Mesenchymal stem cell (in vitro differentiated cells and primary cell): ENCODE measurements at regions not wholly inside any gene's neighbourhood (a gene's known extent, or its start where the extent isn't known, plus 50 kb on each side); places are given as distances from the start of the nearest gene placed in this dataset.
A peak's percentile ranks its signal among the peaks of the same experiment; 100 is the strongest.

Experiments
- DNase-seq: peaks from one replicate; pipeline ENCODE4 v3.0.0-alpha.2; 2013
- H2AFZ ChIP-seq: one replicate; pipeline ENCODE4 v1.6.1; 2013; ENCODE audit warnings: low read depth, mild to moderate bottlenecking, control low read depth, inconsistent platforms, low read length, moderate library complexity
- H2AK5ac ChIP-seq: 2 replicates; pipeline ENCODE4 v1.6.1; 2013; ENCODE audit warnings: low read length, moderate library complexity, mild to moderate bottlenecking, inconsistent platforms; ENCODE audit not compliant: severe bottlenecking
- H2BK120ac ChIP-seq: one replicate; pipeline ENCODE4 v1.6.1; 2013; ENCODE audit warnings: low read depth, mild to moderate bottlenecking, inconsistent platforms, low read length, moderate library complexity
- H2BK12ac ChIP-seq, 2 experiments: one replicate each; pipeline ENCODE4 v1.6.1; 2013; ENCODE audit warnings: inconsistent platforms in 2 of 2, low read length in 2 of 2, mild to moderate bottlenecking in 2 of 2, moderate library complexity in 2 of 2, control low read depth in 1 of 2
- H2BK15ac ChIP-seq: one replicate; pipeline ENCODE4 v1.6.1; 2013; ENCODE audit warnings: mild to moderate bottlenecking, low read depth, inconsistent platforms; ENCODE audit not compliant: poor library complexity, severe bottlenecking
- H2BK5ac ChIP-seq: 2 replicates; pipeline ENCODE4 v1.6.1; 2013; ENCODE audit warnings: low read depth, mild to moderate bottlenecking, low read length, control low read depth, inconsistent platforms; ENCODE audit not compliant: poor library complexity, severe bottlenecking
- H3K14ac ChIP-seq, 2 experiments: one replicate each; pipeline ENCODE4 v1.6.1; 2013; ENCODE audit warnings: inconsistent platforms in 2 of 2, low read length in 2 of 2, control low read depth in 1 of 2, mild to moderate bottlenecking in 1 of 2, moderate library complexity in 1 of 2
- H3K18ac ChIP-seq, 2 experiments: one replicate each; pipeline ENCODE4 v1.6.1; 2013; ENCODE audit warnings: inconsistent platforms in 2 of 2, low read length in 2 of 2, control low read depth in 1 of 2, low read depth in 1 of 2, mild to moderate bottlenecking in 1 of 2
- H3K23ac ChIP-seq, 2 experiments: one replicate each; pipeline ENCODE4 v1.6.1; 2013; ENCODE audit warnings: inconsistent platforms in 2 of 2, low read length in 2 of 2, mild to moderate bottlenecking in 2 of 2, moderate library complexity in 2 of 2, control low read depth in 1 of 2
- H3K27ac ChIP-seq: 2 replicates; pipeline ENCODE4 v1.5.1; 2013; ENCODE audit warnings: mild to moderate bottlenecking, moderate library complexity, low read length, control low read depth, inconsistent platforms; ENCODE audit not compliant: poor library complexity, severe bottlenecking
- H3K27me3 ChIP-seq, 2 experiments: 2 replicates each; pipeline versions ENCODE4 v1.6.1 to v1.7.0; 2013; ENCODE audit warnings: low read length in 2 of 2, mild to moderate bottlenecking in 2 of 2, moderate library complexity in 2 of 2, control low read depth in 1 of 2, inconsistent platforms in 1 of 2; ENCODE audit not compliant: control insufficient read depth in 1 of 2, insufficient read depth in 1 of 2
- H3K36me3 ChIP-seq, 2 experiments: 2 replicates each; pipeline versions ENCODE4 v1.6.1 to v1.7.0; 2013; ENCODE audit warnings: low read length in 2 of 2, control low read depth in 1 of 2, inconsistent platforms in 1 of 2, low read depth in 1 of 2, mild to moderate bottlenecking in 1 of 2; ENCODE audit not compliant: insufficient read depth in 2 of 2, control insufficient read depth in 1 of 2
- H3K4ac ChIP-seq, 2 experiments: one replicate each; pipeline ENCODE4 v1.6.1; 2013; ENCODE audit warnings: inconsistent platforms in 2 of 2, low read length in 2 of 2, mild to moderate bottlenecking in 2 of 2, moderate library complexity in 2 of 2, control low read depth in 1 of 2, low read depth in 1 of 2
- H3K4me1 ChIP-seq: 2 replicates; pipeline ENCODE4 v1.6.1; 2013; ENCODE audit warnings: low read depth, low read length, control low read depth; ENCODE audit not compliant: control insufficient read depth, insufficient read depth
- H3K4me2 ChIP-seq: 2 replicates; pipeline ENCODE4 v1.6.1; 2013; ENCODE audit warnings: low read length, mild to moderate bottlenecking, inconsistent platforms; ENCODE audit not compliant: poor library complexity, severe bottlenecking
- H3K4me3 ChIP-seq, 2 experiments: 2 replicates each; pipeline versions ENCODE4 v1.5.1 to v1.7.0; 2013; ENCODE audit warnings: low read length in 2 of 2, mild to moderate bottlenecking in 2 of 2, control low read depth in 1 of 2, low read depth in 1 of 2; ENCODE audit not compliant: insufficient read depth in 1 of 2
- H3K79me1 ChIP-seq: replicated peaks from 2 replicates; pipeline ENCODE4 v1.6.1; 2013; ENCODE audit warnings: mild to moderate bottlenecking, control low read depth, low read length, inconsistent platforms; ENCODE audit not compliant: poor library complexity, severe bottlenecking
- H3K9ac ChIP-seq: 2 replicates; pipeline ENCODE4 v1.7.0; 2013; ENCODE audit warnings: mild to moderate bottlenecking, low read length, moderate library complexity
- H3K9me3 ChIP-seq: 2 replicates; pipeline ENCODE4 v1.7.0; 2013; ENCODE audit warnings: mild to moderate bottlenecking, low read length; ENCODE audit not compliant: control insufficient read depth
- H4K8ac ChIP-seq: one replicate; pipeline ENCODE4 v1.6.1; 2013; ENCODE audit warnings: inconsistent platforms, mild to moderate bottlenecking, low read length, moderate library complexity
- H4K91ac ChIP-seq: one replicate; pipeline ENCODE4 v1.6.1; 2013; ENCODE audit warnings: mild to moderate bottlenecking, low read length, inconsistent platforms
- WGBS: methylation state at CpG from one replicate; pipeline ENCODE4 v1.1.7; 2013; ENCODE audit warnings: mixed read lengths; 5-methylcytosine and 5-hydroxymethylcytosine counted together

- no peak overlapping the region for H3K23ac ChIP-seq
- H2BK12ac ChIP-seq = no peak overlapping the region
- H3K27me3 ChIP-seq = no peaks in the 10 kb centered on the region
- H2AFZ ChIP-seq = no peak overlapping the region
- H3K27ac ChIP-seq = no peak overlapping the region
- H3K4ac ChIP-seq = no peak overlapping the region
- DNase-seq = no peak
- H3K18ac ChIP-seq = no peak overlapping the region
- peaks cover 7% of the 10 kb centered on the region for H3K9me3 ChIP-seq
- no peak overlapping the region for H4K8ac ChIP-seq
- 94% methylated on average over 12 of the region's 12 CpGs for WGBS
- no peak overlapping the region for H3K4me3 ChIP-seq
- H2BK15ac ChIP-seq = no peak overlapping the region
- H4K91ac ChIP-seq = no peak overlapping the region
- no peak overlapping the region for H3K14ac ChIP-seq
- H3K4me2 ChIP-seq = no peak overlapping the region
- no peak overlapping the region for H2BK5ac ChIP-seq
- no peaks in the 10 kb centered on the region for H3K36me3 ChIP-seq
- no peak overlapping the region for H3K9ac ChIP-seq
- H3K4me1 ChIP-seq = no peaks in the 10 kb centered on the region
- H2AK5ac ChIP-seq = no peak overlapping the region
- H2BK120ac ChIP-seq = no peak overlapping the region
- H3K79me1 ChIP-seq = no peaks in the 10 kb centered on the region
Observed at GRCh38 chrX:97846228-97846627, 962.5 kb downstream of the RPA4 start.

GRCh38 chrX:97846718-97847237 is 963.1 kb downstream of the RPA4 start:
- WGBS = 93% methylated on average over 25 of the region's 25 CpGs
- Histone ChIP-seq H3K18ac (no peak overlapping the region), H3K79me1 (no peaks in the 10 kb centered on the region), H2BK15ac (no peak overlapping the region), H2BK5ac (no peak overlapping the region), H3K36me3 (no peaks in the 10 kb centered on the region), H2AK5ac (no peak overlapping the region), H4K91ac (no peak overlapping the region), H3K27me3 (peaks cover 0 to under 1% of the 10 kb centered on the region in 2 experiments), H3K9ac (no peak overlapping the region), H3K4me3 (no peak overlapping the region), H3K9me3 (peaks cover 7% of the 10 kb centered on the region), H3K23ac (no peak overlapping the region), H4K8ac (no peak overlapping the region), H3K4me2 (no peak overlapping the region), H3K4me1 (no peaks in the 10 kb centered on the region), H3K27ac (no peak overlapping the region), H3K14ac (no peak overlapping the region), H2AFZ (no peak overlapping the region), H2BK120ac (no peak overlapping the region), H3K4ac (no peak overlapping the region), H2BK12ac (no peak overlapping the region)
- no peak for DNase-seq

GRCh38 chrX:97847885-97848679 is 964.4 kb downstream of the RPA4 start:
- Histone ChIP-seq H2BK120ac (no peak overlapping the region), H3K79me1 (no peaks in the 10 kb centered on the region), H3K23ac (no peak overlapping the region), H3K4me3 (no peak overlapping the region), H4K91ac (no peak overlapping the region), H3K4ac (no peak overlapping the region), H4K8ac (no peak overlapping the region), H3K4me2 (no peak overlapping the region), H3K27ac (no peak overlapping the region), H2BK12ac (no peak overlapping the region), H3K14ac (no peak overlapping the region), H3K9ac (no peak overlapping the region), H3K27me3 (peaks cover 0 to 6% of the 10 kb centered on the region in 2 experiments), H2AK5ac (no peak overlapping the region), H3K4me1 (no peaks in the 10 kb centered on the region), H3K9me3 (peaks cover 7% of the 10 kb centered on the region), H3K36me3 (no peaks in the 10 kb centered on the region), H2BK15ac (no peak overlapping the region), H2BK5ac (no peak overlapping the region), H3K18ac (no peak overlapping the region), H2AFZ (no peak overlapping the region)
- 90% methylated on average over 25 of the region's 25 CpGs for WGBS
- no peak for DNase-seq

GRCh38 chrX:97849951-97850350 is 966.2 kb downstream of the RPA4 start:
- Histone ChIP-seq H2BK12ac (no peak overlapping the region), H3K36me3 (no peaks in the 10 kb centered on the region), H3K14ac (no peak overlapping the region), H2BK120ac (no peak overlapping the region), H3K18ac (no peak overlapping the region), H3K4ac (no peak overlapping the region), H4K8ac (no peak overlapping the region), H2BK5ac (no peak overlapping the region), H3K4me1 (no peaks in the 10 kb centered on the region), H3K27me3 (peaks cover 0 to 10% of the 10 kb centered on the region in 2 experiments), H3K23ac (no peak overlapping the region), H2AFZ (no peak overlapping the region), H3K9me3 (peaks cover 3% of the 10 kb centered on the region), H3K27ac (no peak overlapping the region), H3K9ac (no peak overlapping the region), H2AK5ac (no peak overlapping the region), H3K4me3 (no peak overlapping the region), H3K4me2 (no peak overlapping the region), H2BK15ac (no peak overlapping the region), H3K79me1 (no peaks in the 10 kb centered on the region), H4K91ac (no peak overlapping the region)
- peak; percentile 1 for DNase-seq
